ENCODE measurements at regions not wholly inside any gene's neighbourhood (a gene's known extent, or its start where the extent isn't known, plus 50 kb on each side); places are given as distances from the start of the nearest gene placed in this dataset.

DNA sequence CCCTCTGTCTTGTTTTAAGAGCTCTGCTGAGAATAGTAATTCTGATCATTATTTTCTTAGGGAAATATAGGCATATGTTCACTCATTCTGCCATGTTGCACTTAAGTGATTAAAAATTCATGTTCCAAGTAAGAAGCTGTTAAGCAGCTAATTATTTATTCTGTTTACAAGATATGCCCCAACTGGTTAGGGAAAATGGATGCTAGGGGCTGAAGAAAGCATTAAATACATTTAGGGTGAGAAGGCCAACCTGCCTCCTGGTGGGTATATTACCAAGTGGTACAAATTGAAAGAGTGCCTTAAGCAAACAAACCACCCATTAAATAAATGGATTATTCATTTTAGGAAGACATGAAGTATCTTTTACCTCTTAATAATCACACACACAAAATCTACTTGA, 392.6 kb upstream of the EPHA5 start:
- Histone ChIP-seq H3K27ac (ENCODE audit: low read depth, low read length) (no peak overlapping the region), H3K36me3 (ENCODE audit: control insufficient read depth, insufficient read depth, low read length) (no peaks in the 10 kb centered on the region), H3K4me1 (ENCODE audit: control insufficient read depth, insufficient read depth, low read length) (no peaks in the 10 kb centered on the region), H3K27me3 (ENCODE audit: control insufficient read depth, insufficient read depth, low read length) (no peaks in the 10 kb centered on the region), H3K9me3 (ENCODE audit: control insufficient read depth, insufficient read depth, low read length) (no peaks in the 10 kb centered on the region), H3K4me3 (ENCODE audit: low read depth, low read length) (no peak overlapping the region)
- DNase-seq (ENCODE audit: low read depth in 4 of 6, low spot score in 6 of 6) = peak in 2 of 6 donors; percentile 29 to 55

DNA sequence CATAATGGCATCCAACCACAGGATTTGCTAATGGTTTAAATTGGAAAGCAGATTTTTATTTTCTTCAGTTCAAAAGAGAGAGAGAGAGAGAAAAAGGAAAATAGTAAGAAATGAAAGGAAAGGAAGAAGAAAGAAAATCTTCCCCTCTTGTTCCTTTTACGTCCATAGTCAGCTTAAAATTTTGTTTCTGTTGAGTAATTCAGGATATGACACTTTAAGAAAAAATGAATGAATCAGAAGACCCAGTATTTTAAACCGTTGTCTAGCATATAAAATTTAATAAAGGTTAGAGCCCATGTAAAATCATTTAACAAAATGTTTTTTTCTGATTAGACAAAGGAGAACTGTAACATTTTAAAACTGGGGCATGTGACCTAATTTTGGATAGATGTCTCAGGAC, 391.8 kb upstream of the EPHA5 start:
- Histone ChIP-seq H3K4me1 (ENCODE audit: control insufficient read depth, insufficient read depth, low read length) (no peaks in the 10 kb centered on the region), H3K4me3 (ENCODE audit: low read depth, low read length) (no peak overlapping the region), H3K36me3 (ENCODE audit: control insufficient read depth, insufficient read depth, low read length) (no peaks in the 10 kb centered on the region), H3K27me3 (ENCODE audit: control insufficient read depth, insufficient read depth, low read length) (no peaks in the 10 kb centered on the region), H3K9me3 (ENCODE audit: control insufficient read depth, insufficient read depth, low read length) (no peaks in the 10 kb centered on the region), H3K27ac (ENCODE audit: low read depth, low read length) (no peak overlapping the region)
- DNase-seq (ENCODE audit: low read depth in 4 of 6, low spot score in 6 of 6) = no peak
- no CpG with 5 or more reads among the region's 2 CpGs for WGBS (ENCODE audit: insufficient coverage)

DNA sequence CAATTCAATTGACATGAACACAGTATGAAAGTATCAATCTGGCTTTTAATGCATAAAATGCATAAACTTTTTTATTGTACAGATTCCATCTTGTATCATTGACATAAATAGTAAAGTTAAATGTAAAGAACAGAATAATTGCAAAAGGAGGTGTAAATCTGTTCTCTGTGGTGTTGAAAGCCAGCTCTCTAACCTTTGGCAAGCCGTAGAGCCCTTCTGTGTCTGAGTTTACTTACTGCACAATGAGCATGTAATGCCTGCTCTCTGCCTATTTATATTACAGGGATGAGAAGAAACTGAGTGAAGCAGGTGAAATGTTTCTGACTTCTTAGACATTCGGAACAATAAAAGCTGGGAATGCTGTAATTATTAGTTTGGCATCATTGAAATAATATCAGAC, 389.3 kb upstream of the EPHA5 start:
- Histone ChIP-seq H3K27ac (ENCODE audit: low read depth, low read length) (no peak overlapping the region), H3K27me3 (ENCODE audit: control insufficient read depth, insufficient read depth, low read length) (no peaks in the 10 kb centered on the region), H3K36me3 (ENCODE audit: control insufficient read depth, insufficient read depth, low read length) (no peaks in the 10 kb centered on the region), H3K4me3 (ENCODE audit: low read depth, low read length) (no peak overlapping the region), H3K9me3 (ENCODE audit: control insufficient read depth, insufficient read depth, low read length) (no peaks in the 10 kb centered on the region), H3K4me1 (ENCODE audit: control insufficient read depth, insufficient read depth, low read length) (no peaks in the 10 kb centered on the region)
- WGBS (ENCODE audit: insufficient coverage) = no CpG with 5 or more reads among the region's 2 CpGs
- peak in 2 of 6 donors; percentile 9 to 77 for DNase-seq (ENCODE audit: low read depth in 4 of 6, low spot score in 6 of 6)

DNA sequence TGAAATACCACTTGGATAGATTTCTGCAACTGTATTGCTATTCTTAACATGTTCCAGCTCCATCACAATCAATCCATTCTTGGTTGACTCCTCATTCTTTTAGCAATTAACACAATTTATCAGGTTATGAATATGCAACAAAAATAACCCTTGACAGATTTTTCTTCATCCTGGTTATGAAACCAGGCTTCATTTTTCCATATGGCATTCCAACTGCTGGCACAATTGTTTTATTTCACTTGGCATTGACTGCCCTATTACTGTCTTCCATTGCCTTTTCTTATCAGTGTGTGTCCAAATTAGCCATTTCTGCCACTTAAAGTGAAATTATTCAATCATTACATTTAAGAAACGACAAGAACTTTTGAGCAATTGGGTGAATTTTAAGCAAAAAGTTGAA, 388.8 kb upstream of the EPHA5 start:
- no peak overlapping the region for H3K27ac ChIP-seq (ENCODE audit: low read depth, low read length)
- no peaks in the 10 kb centered on the region for H3K27me3 ChIP-seq (ENCODE audit: control insufficient read depth, insufficient read depth, low read length)
- no peak overlapping the region for H3K4me3 ChIP-seq (ENCODE audit: low read depth, low read length)
- H3K9me3 ChIP-seq (ENCODE audit: control insufficient read depth, insufficient read depth, low read length) = no peaks in the 10 kb centered on the region
- H3K36me3 ChIP-seq (ENCODE audit: control insufficient read depth, insufficient read depth, low read length) = no peaks in the 10 kb centered on the region
- WGBS (ENCODE audit: insufficient coverage) = no CpG with 5 or more reads among the region's 1 CpG
- DNase-seq (ENCODE audit: low read depth in 4 of 6, low spot score in 6 of 6) = peak in 2 of 6 donors; percentile 11 to 91
- no peaks in the 10 kb centered on the region for H3K4me1 ChIP-seq (ENCODE audit: control insufficient read depth, insufficient read depth, low read length)

DNA sequence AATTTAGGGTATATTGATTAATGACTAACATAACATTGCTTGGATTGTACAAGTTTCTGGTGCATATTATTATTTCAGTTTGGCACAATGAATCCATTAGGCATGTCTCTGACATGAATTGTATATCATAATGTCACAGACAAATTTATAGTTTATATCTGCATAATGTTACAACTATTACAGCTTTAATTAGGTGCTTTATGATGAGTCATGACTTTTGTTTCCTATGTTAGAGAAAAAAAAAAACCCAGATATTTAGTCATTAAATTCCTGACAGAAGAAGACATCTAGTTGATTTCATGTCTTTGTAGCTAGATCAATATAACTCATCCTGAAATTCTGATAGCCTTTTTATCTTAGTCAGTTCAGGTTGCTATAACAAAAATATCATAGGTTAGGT, 385.7 kb upstream of the EPHA5 start:
- no peak for DNase-seq (ENCODE audit: low read depth in 4 of 6, low spot score in 6 of 6)
- H3K27ac ChIP-seq (ENCODE audit: low read depth, low read length) = no peak overlapping the region
- no peaks in the 10 kb centered on the region for H3K36me3 ChIP-seq (ENCODE audit: control insufficient read depth, insufficient read depth, low read length)
- H3K27me3 ChIP-seq (ENCODE audit: control insufficient read depth, insufficient read depth, low read length) = no peaks in the 10 kb centered on the region
- no peak overlapping the region for H3K4me3 ChIP-seq (ENCODE audit: low read depth, low read length)
- H3K4me1 ChIP-seq (ENCODE audit: control insufficient read depth, insufficient read depth, low read length) = no peaks in the 10 kb centered on the region
- H3K9me3 ChIP-seq (ENCODE audit: control insufficient read depth, insufficient read depth, low read length) = no peaks in the 10 kb centered on the region

DNA sequence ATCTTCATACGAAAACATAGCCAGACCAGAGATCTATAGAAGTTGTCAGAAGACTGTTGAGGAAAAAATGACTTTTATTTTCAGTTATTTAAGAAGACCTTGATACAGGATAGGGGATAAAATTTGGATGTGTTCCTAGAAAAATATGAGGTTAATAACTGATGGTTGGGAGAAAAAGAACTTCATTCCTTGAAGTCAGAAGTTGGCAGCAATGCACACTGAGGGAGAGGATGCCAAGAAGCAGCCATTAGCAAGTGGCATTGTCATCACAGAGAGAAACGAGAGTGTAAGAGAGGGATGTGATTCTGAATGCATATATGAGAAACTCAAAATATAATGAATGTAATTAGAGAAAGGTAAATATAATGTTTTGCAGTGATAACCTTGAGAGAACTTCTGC, 382.1 kb upstream of the EPHA5 start:
- H3K27ac ChIP-seq (ENCODE audit: low read depth, low read length) = no peak overlapping the region
- whole genome bisulfite sequencing (ENCODE audit: insufficient coverage) = 50% methylated on average over 1 of the region's 2 CpGs
- H3K9me3 ChIP-seq (ENCODE audit: control insufficient read depth, insufficient read depth, low read length) = no peaks in the 10 kb centered on the region
- no peaks in the 10 kb centered on the region for H3K27me3 ChIP-seq (ENCODE audit: control insufficient read depth, insufficient read depth, low read length)
- no peaks in the 10 kb centered on the region for H3K36me3 ChIP-seq (ENCODE audit: control insufficient read depth, insufficient read depth, low read length)
- H3K4me1 ChIP-seq (ENCODE audit: control insufficient read depth, insufficient read depth, low read length) = no peaks in the 10 kb centered on the region
- H3K4me3 ChIP-seq (ENCODE audit: low read depth, low read length) = no peak overlapping the region
- DNase-seq (ENCODE audit: low read depth in 4 of 6, low spot score in 6 of 6) = peak in 2 of 6 donors; percentile 32 to 62

DNA sequence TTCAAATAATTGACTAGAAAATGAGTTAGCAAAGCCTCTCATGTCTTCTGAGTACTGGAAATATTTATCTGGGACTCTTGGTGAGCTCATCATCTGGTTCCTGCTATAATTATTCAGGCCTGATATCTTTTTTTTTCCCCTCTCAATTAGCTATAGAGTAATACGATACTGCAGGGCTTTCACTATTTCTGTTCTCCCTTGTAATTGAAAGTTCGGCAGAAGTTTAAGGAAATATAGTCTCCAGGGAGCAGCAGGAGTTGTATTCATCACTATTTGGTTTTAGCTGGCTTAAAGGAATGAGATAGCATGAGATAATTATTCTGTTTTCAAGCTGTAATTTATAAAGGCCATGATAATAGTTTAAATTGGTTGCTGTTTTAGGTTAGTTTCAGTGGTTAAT, 378.6 kb upstream of the EPHA5 start:
- DNase-seq (ENCODE audit: low read depth in 4 of 6, low spot score in 6 of 6) = peak in 2 of 6 donors; percentile 28 to 33
- no peaks in the 10 kb centered on the region for H3K36me3 ChIP-seq (ENCODE audit: control insufficient read depth, insufficient read depth, low read length)
- H3K4me3 ChIP-seq (ENCODE audit: low read depth, low read length) = no peak overlapping the region
- WGBS (ENCODE audit: insufficient coverage) = 33% methylated on average over 1 of the region's 2 CpGs
- H3K9me3 ChIP-seq (ENCODE audit: control insufficient read depth, insufficient read depth, low read length) = no peaks in the 10 kb centered on the region
- no peaks in the 10 kb centered on the region for H3K27me3 ChIP-seq (ENCODE audit: control insufficient read depth, insufficient read depth, low read length)
- no peak overlapping the region for H3K27ac ChIP-seq (ENCODE audit: low read depth, low read length)
- H3K4me1 ChIP-seq (ENCODE audit: control insufficient read depth, insufficient read depth, low read length) = no peaks in the 10 kb centered on the region

DNA sequence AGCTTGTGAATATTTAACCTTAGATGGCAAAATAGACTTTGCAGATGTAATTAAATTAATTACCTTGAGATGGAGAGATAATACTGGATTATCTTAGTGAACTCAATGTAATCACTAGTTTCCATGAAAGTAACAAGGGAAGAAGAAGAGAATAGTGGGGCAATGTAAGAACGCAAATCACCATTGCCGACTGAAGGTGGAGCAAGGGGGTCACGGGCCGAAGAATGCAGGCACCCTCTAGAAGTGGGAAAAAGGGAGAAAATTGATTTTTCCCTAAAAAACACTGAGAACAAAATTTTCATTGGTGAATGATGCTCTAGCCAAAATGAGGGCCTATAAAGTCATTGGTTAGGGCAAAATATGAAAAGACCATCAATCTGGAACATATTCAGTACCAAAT, 375.6 kb upstream of the EPHA5 start:
- no peak for DNase-seq (ENCODE audit: low read depth in 4 of 6, low spot score in 6 of 6)
- Histone ChIP-seq H3K27me3 (ENCODE audit: control insufficient read depth, insufficient read depth, low read length) (no peaks in the 10 kb centered on the region), H3K4me3 (ENCODE audit: low read depth, low read length) (no peak overlapping the region), H3K36me3 (ENCODE audit: control insufficient read depth, insufficient read depth, low read length) (no peaks in the 10 kb centered on the region), H3K27ac (ENCODE audit: low read depth, low read length) (no peak overlapping the region), H3K9me3 (ENCODE audit: control insufficient read depth, insufficient read depth, low read length) (no peaks in the 10 kb centered on the region), H3K4me1 (ENCODE audit: control insufficient read depth, insufficient read depth, low read length) (no peaks in the 10 kb centered on the region)
- 85% methylated on average over 2 of the region's 4 CpGs for WGBS (ENCODE audit: insufficient coverage)

DNA sequence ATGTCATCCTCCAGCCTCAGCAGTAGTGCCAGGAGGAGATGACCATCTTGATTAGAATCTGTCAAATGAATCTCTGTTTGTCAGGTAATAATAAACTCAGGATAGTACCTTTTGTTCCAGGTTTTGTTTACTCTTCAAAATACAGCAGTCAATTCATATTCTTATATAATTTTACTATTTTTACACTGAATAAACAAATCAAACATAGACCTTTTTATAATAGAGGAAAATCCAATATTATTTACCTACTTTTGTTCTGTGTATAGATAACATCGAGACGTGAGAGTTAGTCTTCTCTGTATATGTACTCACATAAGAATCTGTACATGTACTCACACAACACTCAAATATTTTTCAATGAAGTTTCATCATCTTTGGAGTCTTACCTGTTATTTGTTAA, 365.4 kb upstream of the EPHA5 start:
- WGBS (ENCODE audit: insufficient coverage) = no CpG with 5 or more reads among the region's 2 CpGs
- H3K9me3 ChIP-seq (ENCODE audit: control insufficient read depth, insufficient read depth, low read length) = no peaks in the 10 kb centered on the region
- no peak overlapping the region for H3K4me3 ChIP-seq (ENCODE audit: low read depth, low read length)
- H3K27me3 ChIP-seq (ENCODE audit: control insufficient read depth, insufficient read depth, low read length) = no peaks in the 10 kb centered on the region
- H3K36me3 ChIP-seq (ENCODE audit: control insufficient read depth, insufficient read depth, low read length) = no peaks in the 10 kb centered on the region
- H3K27ac ChIP-seq (ENCODE audit: low read depth, low read length) = no peak overlapping the region
- DNase-seq (ENCODE audit: low read depth in 4 of 6, low spot score in 6 of 6) = no peak
- H3K4me1 ChIP-seq (ENCODE audit: control insufficient read depth, insufficient read depth, low read length) = no peaks in the 10 kb centered on the region

DNA sequence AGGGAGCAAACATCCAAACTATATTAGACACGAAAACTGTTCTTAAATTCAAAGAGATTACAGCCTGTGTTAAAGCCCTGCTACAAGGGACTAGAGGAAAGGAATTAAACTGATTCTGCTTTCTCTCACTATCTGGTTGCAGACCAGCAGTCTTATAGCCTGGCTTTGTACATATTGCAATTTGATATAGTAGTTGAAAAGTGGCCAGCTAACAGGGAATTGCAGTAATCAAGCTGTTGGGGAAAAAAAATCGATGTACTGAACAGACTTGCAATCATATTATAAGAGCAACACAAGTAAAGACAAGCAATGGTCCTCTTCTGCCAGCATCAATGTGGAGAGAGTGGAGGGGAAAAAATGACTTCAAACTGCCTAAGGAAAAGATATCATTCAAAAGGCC, 364.4 kb upstream of the EPHA5 start:
- Histone ChIP-seq H3K9me3 (ENCODE audit: control insufficient read depth, insufficient read depth, low read length) (no peaks in the 10 kb centered on the region), H3K4me1 (ENCODE audit: control insufficient read depth, insufficient read depth, low read length) (no peaks in the 10 kb centered on the region), H3K27me3 (ENCODE audit: control insufficient read depth, insufficient read depth, low read length) (no peaks in the 10 kb centered on the region), H3K27ac (ENCODE audit: low read depth, low read length) (no peak overlapping the region), H3K4me3 (ENCODE audit: low read depth, low read length) (no peak overlapping the region), H3K36me3 (ENCODE audit: control insufficient read depth, insufficient read depth, low read length) (no peaks in the 10 kb centered on the region)
- no CpG with 5 or more reads among the region's 2 CpGs for WGBS (ENCODE audit: insufficient coverage)
- DNase-seq (ENCODE audit: low read depth in 4 of 6, low spot score in 6 of 6) = peak in 2 of 6 donors; percentile 4 to 19

Data from spinal cord (tissue), 9 donors.